ENCODE measurements at regions not wholly inside any gene's neighbourhood (a gene's known extent, or its start where the extent isn't known, plus 50 kb on each side); places are given as distances from the start of the nearest gene placed in this dataset.

GRCh38 chr3:117657278-117657677, 947.7 kb downstream of the TUSC7 start:
- DNase-seq (ENCODE audit: low read depth), result no peak

GRCh38 chr3:117660941-117661817, 951.6 kb downstream of the TUSC7 start:
- no peak for DNase-seq (ENCODE audit: low read depth)

GRCh38 chr3:117661818-117662095, 952.2 kb downstream of the TUSC7 start:
- no peak for DNase-seq (ENCODE audit: low read depth)

GRCh38 chr3:117665296-117665695, 955.7 kb downstream of the TUSC7 start:
- no peak for DNase-seq (ENCODE audit: low read depth)

GRCh38 chr3:117666325-117666724, 956.7 kb downstream of the TUSC7 start:
- DNase-seq (ENCODE audit: low read depth), result no peak

- DNase-seq (ENCODE audit: low read depth), result no peak
Measured at GRCh38 chr3:117666812-117667211, 957.2 kb downstream of the TUSC7 start.

GRCh38 chr3:117669774-117670173, 960.2 kb downstream of the TUSC7 start:
- no peak for DNase-seq (ENCODE audit: low read depth)

- no peak for DNase-seq (ENCODE audit: low read depth)
Measured at GRCh38 chr3:117671722-117672318, 962.2 kb downstream of the TUSC7 start.

- DNase-seq (ENCODE audit: low read depth), result no peak
Measured at GRCh38 chr3:117674321-117674720, 964.7 kb downstream of the TUSC7 start.

GRCh38 chr3:117681619-117682018, 972.0 kb downstream of the TUSC7 start:
- DNase-seq (ENCODE audit: low read depth), result peak; percentile 33

- no peak for DNase-seq (ENCODE audit: low read depth)
Measured at GRCh38 chr3:117687096-117687495, 977.5 kb downstream of the TUSC7 start.

- no peak for DNase-seq (ENCODE audit: low read depth)
Measured at GRCh38 chr3:117688583-117688982, 979.0 kb downstream of the TUSC7 start.

GRCh38 chr3:117691526-117691925, 981.9 kb downstream of the TUSC7 start:
- no peak for DNase-seq (ENCODE audit: low read depth)

GRCh38 chr3:117692416-117692995, 982.9 kb downstream of the TUSC7 start:
- DNase-seq (ENCODE audit: low read depth), result peak; percentile 8

- peak; percentile 3 for DNase-seq (ENCODE audit: low read depth)
Measured at GRCh38 chr3:117695321-117695720, 985.7 kb downstream of the TUSC7 start.

- DNase-seq (ENCODE audit: low read depth), result no peak
Measured at GRCh38 chr3:117695871-117696645, 986.5 kb downstream of the TUSC7 start.

GRCh38 chr3:117696851-117697407, 987.4 kb downstream of the TUSC7 start:
- no peak for DNase-seq (ENCODE audit: low read depth)

- DNase-seq (ENCODE audit: low read depth), result no peak
Measured at GRCh38 chr3:117699058-117699457, 989.5 kb downstream of the TUSC7 start.

GRCh38 chr3:117700573-117701360, 991.2 kb downstream of the TUSC7 start:
- no peak for DNase-seq (ENCODE audit: low read depth)

GRCh38 chr3:117705011-117705410, 995.4 kb downstream of the TUSC7 start:
- no peak for DNase-seq (ENCODE audit: low read depth)

GRCh38 chr3:117706037-117706436, 996.5 kb downstream of the TUSC7 start:
- peak; percentile 70 for DNase-seq (ENCODE audit: low read depth)

Data from M059J (cell line).